Activated CD4-positive, CD25-positive, alpha-beta regulatory T cell (primary cell): ENCODE measurements at regions not wholly inside any gene's neighbourhood (a gene's known extent, or its start where the extent isn't known, plus 50 kb on each side); places are given as distances from the start of the nearest gene placed in this dataset.
"Not testable (repeated sequence)": the region's sequence is repeated elsewhere in the genome, so short reads cannot be mapped to it uniquely, and the experiment has no call there.

Experiments used
- DNase-seq, 4 experiments: peaks; one replicate each; lab custom pipeline; 2025; lab: John Stamatoyannopoulos, UW

- DNase-seq: no peak
These were observed 67.3 kb upstream of the RASGRF1 start for GRCh38 chr15:79157631-79158592.

GRCh38 chr15:79156704-79157375 lies 66.3 kb upstream of the RASGRF1 start:
- DNase-seq: no peak

- DNase-seq: no peak
These were observed 64.0 kb upstream of the RASGRF1 start for GRCh38 chr15:79154483-79155135.

GRCh38 chr15:79144290-79144689 lies 53.7 kb upstream of the RASGRF1 start:
- not testable (repeated sequence) for DNase-seq

DNA sequence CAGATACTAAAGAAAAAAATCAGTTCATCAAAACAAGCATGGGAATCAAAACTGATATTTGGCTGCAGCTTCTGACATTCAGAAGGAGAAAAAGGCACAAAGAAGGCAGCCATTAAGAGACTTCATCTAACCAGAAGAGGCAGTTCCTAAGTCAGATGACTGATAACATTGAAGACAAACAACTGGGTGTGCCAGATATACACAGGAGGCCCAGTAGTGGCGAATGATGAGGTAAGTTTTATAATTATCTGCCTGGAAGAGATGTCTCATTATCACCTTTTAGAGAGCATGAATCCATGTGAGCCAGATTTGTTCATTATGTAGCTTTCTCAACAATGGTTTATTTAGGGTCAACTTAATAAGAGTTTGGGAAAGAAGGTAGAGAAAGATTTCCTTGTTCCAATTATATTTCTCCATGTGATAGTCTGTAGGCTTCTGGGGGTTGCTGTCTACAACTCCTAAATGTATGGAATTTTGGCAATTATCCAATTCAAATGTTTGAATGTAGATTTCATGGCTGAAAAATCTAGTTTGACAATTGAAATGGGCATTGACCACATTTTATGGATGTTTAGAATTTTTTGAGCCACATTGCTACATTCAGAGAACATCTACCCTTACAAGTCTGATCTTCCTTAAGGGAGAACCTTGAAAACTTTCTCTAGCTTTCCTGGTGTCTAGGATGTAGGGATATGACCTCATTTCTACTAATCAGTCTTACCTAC lies 50.4 kb upstream of the RASGRF1 start:
- no peak for DNase-seq
